GM21360 (cell line): ENCODE measurements at regions not wholly inside any gene's neighbourhood (a gene's known extent, or its start where the extent isn't known, plus 50 kb on each side); places are given as distances from the start of the nearest gene placed in this dataset.
"Not testable (repeated sequence)": the region's sequence is repeated elsewhere in the genome, so short reads cannot be mapped to it uniquely, and the experiment has no call there.

Experiments
- ATAC-seq: cut with Tn5 transposase; IDR thresholded peaks from one replicate; pipeline ENCODE4 v1.9.1; 2021; ENCODE audit warnings: mild to moderate bottlenecking, moderate library complexity; ENCODE audit not compliant: unreplicated experiment

DNA sequence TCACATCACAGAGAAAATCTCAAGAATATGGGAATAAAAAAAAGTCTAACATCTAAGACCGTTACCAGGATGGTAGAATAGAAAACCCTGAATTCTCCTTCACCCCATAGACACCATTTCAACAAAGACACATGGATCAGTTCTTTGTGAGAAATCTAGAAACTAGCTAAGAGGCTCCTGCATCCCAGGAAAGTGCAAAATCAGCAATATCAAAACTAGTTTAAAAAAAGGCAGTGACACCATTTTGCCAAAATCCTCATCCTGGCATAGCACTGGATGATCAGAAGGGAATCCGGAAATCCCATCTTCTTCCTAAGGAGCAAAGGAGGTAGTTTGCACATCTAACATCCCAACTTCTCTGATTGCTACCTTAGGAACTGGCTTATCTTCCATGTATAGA is 88.9 kb upstream of the MAGEE2 start:
- ATAC-seq = no peak

GRCh38 chrX:75883446-75883845 is 98.4 kb upstream of the MAGEE2 start:
- no peak for ATAC-seq

DNA sequence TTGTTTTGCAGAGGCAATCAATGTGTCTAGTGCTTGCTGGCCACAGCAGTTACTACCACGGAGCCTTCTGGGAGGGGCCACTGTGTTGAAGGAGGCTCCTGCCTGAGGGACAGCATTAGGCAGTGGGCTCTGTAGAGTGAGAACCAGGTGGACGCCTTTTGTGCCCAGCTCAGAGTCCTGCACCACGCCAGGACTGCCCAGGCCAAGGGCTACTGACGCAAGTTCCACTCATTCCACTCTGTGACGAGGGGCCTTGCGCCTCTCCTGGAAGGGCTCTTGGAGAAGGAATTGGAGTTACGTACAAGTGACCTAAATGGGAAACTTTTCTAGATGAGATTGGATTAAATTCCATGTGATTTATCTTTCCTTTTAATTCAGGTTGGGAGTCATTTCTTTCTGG is 102.8 kb upstream of the MAGEE2 start:
- ATAC-seq = no peak

GRCh38 chrX:75892749-75893148 is 107.7 kb upstream of the MAGEE2 start:
- ATAC-seq = no peak

DNA sequence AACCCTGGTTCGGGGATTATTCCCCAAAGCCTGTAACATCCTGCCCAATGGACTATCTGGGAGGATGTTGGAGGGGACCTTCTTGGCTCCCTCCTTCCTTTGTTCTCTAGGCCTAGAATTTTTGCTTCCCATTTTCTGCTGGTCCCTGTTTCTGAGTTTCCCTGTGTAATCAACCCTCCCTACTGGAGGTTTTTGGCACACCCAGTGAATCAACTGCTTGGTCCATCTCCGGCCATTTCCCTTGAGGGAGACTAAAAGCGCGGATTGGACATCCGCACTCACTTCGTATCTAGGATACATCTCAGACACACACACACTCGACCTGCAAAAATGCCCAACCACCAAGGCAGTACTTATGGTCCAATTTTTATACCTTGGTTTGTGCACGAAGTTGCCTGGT is 108.2 kb upstream of the MAGEE2 start:
- no peak for ATAC-seq

GRCh38 chrX:75911716-75912115 is 126.7 kb upstream of the MAGEE2 start:
- no peak for ATAC-seq

GRCh38 chrX:75957107-75957610 is 172.1 kb upstream of the MAGEE2 start:
- no peak for ATAC-seq

DNA sequence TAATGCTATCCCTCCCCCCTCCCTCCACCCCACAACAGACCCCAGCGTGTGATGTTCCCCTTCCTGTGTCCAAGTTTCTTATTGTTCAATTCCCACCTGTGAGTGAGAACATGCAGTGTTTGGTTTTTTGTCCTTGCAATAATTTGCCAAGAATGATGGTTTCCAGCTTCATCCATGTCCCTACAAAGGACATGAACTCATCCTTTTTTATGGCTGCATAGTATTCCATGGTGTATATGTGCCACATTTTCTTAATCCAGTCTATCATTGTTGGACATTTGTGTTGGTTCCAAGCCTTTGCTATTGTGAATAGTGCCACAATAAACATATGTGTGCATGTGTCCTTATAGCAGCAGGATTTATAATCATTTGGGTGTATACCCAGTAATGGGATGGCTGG is 176.3 kb upstream of the MAGEE2 start:
- ATAC-seq = not testable (repeated sequence)

GRCh38 chrX:75963774-75964173 is 178.7 kb upstream of the MAGEE2 start:
- no peak for ATAC-seq

DNA sequence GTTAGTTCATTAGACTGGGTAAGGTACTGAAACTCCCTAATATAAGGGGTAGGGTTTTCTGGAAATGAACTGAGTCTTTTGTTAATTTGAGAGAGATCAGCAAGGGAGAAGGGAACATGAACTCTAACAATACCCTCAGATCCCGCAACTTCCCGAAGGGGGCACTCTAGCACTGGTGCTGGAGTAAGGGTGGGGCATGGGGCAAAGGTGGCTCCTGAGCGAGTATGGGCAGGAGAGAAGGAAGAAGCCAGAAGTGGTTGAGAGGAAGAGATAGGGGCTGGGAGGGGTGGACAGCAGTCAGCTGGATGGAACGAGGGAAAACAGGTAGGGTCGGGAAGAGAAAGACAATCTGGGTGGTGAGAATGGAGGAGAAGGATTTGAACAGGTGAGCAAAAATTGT is 183.2 kb upstream of the MAGEE2 start:
- no peak for ATAC-seq

- no peak for ATAC-seq
Observed at GRCh38 chrX:75986976-75987375, 185.9 kb upstream of the PBDC1 start.

DNA sequence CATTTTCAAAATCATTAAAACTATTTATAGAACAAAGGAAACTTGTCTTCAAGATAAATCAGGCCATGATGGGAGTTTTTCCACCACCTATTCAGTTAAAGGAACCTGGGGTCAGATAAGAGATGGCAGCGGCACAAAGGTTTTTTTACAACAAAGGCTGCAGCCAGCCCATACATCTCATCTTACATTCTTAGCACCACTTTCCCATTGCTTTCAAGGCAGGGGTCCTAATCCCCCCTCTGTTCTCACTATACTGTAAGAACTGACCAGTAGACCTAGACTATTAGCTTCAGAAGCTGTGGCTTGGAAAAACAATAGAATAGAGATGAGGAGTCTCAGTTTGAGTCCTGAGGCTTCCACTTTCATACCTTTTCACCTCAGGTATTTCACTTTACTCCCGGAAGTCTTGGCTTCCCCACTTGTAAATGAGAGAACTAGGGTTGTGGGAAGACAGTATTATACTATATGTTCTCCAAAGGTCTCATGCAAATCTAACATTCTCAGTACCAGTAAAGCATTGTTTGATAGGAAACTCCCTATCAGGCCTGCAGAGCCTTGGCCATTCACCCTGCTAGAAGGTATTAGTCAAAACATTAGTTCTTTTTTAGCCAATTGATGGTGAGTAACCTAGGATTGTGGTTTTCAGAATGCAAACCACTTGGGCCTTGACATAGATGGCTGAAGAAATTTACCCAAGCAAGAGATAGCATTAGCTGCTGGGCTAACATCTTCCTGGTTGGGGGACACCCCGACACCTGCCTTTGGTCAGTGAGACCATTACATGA is 182.9 kb upstream of the PBDC1 start:
- ATAC-seq = peak; percentile 87

- ATAC-seq = no peak
Observed at GRCh38 chrX:75997692-75998091, 175.2 kb upstream of the PBDC1 start.

DNA sequence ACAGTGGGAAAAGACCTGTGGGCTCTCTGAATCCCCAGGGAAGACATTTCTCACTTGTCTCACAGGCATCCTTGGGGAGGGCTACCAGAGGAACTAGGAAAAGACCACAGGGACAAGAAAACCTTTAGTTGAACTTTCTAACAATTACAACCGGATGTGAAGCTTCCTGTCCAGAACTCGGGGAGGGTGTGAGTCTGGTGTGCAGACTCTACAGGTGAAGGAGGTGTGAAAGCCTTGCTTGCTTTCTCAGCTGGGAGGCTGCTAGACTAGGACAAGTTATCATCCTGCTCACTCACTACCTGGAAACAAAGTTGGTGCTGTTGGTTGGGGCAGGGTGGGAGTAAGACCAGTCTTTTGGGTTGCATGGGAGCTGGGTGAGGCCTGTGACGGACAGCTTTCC is 158.5 kb upstream of the PBDC1 start:
- ATAC-seq = no peak

GRCh38 chrX:76026292-76026691 is 146.6 kb upstream of the PBDC1 start:
- no peak for ATAC-seq

- no peak for ATAC-seq
Observed at GRCh38 chrX:76026751-76027150, 146.1 kb upstream of the PBDC1 start.

DNA sequence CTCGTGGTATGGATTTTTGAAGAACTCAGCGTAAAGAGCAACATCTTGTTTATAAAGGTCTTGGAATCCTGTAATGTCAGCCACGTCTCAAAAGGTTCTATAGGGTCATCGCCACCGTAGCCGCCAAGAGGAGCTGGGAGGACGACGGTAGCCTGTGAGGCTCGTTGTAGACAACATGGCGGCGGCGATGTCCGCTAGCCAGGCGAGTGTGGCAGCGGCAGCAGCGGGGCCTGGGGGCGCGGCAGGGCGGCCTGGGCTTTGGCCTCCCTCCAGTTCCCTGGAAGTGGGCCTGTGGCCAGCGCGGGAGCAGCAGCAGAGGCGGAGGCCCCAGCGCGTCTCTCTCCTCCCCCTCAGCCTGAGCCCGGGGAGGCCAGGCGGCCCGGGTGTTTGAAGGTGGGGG is 143.5 kb upstream of the PBDC1 start:
- ATAC-seq = no peak

DNA sequence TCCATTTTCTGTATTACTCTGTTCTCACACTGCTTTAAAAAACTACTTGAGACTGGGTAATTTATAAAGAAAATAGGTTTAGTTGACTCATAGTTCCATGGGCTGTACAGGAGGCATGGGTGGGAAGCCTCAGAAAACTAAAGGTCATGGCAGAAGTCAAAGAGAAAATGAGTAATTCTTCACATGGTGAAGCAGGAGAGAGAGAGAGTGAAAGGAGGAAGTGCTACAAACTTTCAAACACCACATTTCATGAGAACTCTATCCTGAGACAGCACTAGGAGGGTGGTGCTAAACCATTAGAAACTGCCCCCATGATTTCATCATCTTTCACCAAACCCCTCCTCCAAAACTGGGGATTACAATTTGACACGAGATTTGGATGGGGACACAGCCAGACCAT is 108.0 kb upstream of the PBDC1 start:
- ATAC-seq = no peak

- ATAC-seq = no peak
Observed at GRCh38 chrX:76076124-76076523, 96.7 kb upstream of the PBDC1 start.

- ATAC-seq = no peak
Observed at GRCh38 chrX:76109654-76110053, 63.2 kb upstream of the PBDC1 start.
